DOHH2 (cell line): ENCODE measurements at regions not wholly inside any gene's neighbourhood (a gene's known extent, or its start where the extent isn't known, plus 50 kb on each side); places are given as distances from the start of the nearest gene placed in this dataset.
A peak's percentile ranks its signal among the peaks of the same experiment; 100 is the strongest.

Source experiments
- H3F3A ChIP-seq: fragments of 200-600 bp; sonication (generic), shearing (Covaris generic); 2 replicates; pipeline ENCODE4 v1.6.0; 2016; ENCODE audit warnings: antibody characterized with exemption, mild to moderate bottlenecking; ENCODE audit not compliant: control insufficient read depth, insufficient read depth
- H3K27ac ChIP-seq: fragments of 200-600 bp; sonication (generic); 2 replicates; pipeline ENCODE4 v1.5.1; 2014; ENCODE audit warnings: low read depth, mild to moderate bottlenecking, low read length, moderate library complexity
- H3K27me3 ChIP-seq: fragments of 200-600 bp; sonication (generic); 2 replicates; pipeline ENCODE4 v1.6.1; 2014; ENCODE audit warnings: mild to moderate bottlenecking, low read length, mixed read lengths; ENCODE audit not compliant: control insufficient read depth
- H3K36me3 ChIP-seq: fragments of 200-600 bp; sonication (generic); 2 replicates; pipeline ENCODE4 v1.6.1; 2014; ENCODE audit warnings: mild to moderate bottlenecking, low read length, moderate library complexity, mixed read lengths; ENCODE audit not compliant: control insufficient read depth
- H3K4me1 ChIP-seq: fragments of 200-600 bp; sonication (generic); 2 replicates; pipeline ENCODE4 v1.6.1; 2014; ENCODE audit warnings: mild to moderate bottlenecking, low read length, mixed read lengths; ENCODE audit not compliant: control insufficient read depth
- H3K4me2 ChIP-seq: fragments of 200-600 bp; sonication (generic); 2 replicates; pipeline ENCODE4 v1.6.0; 2014; ENCODE audit warnings: mild to moderate bottlenecking, low read length, moderate library complexity
- H3K4me3 ChIP-seq: fragments of 200-600 bp; sonication (generic); 2 replicates; pipeline ENCODE4 v1.5.1; 2014; ENCODE audit warnings: mild to moderate bottlenecking, low read length, mixed read lengths
- H3K79me2 ChIP-seq: fragments of 200-600 bp; sonication (generic); 2 replicates; pipeline ENCODE4 v1.6.1; 2014; ENCODE audit warnings: mild to moderate bottlenecking, low read length, mixed read lengths; ENCODE audit not compliant: control insufficient read depth
- H3K9me2 ChIP-seq: fragments of 200-600 bp; sonication (generic); replicated peaks from 2 replicates; pipeline ENCODE4 v1.6.1; 2014; ENCODE audit warnings: mild to moderate bottlenecking, low read length, mixed read lengths; ENCODE audit not compliant: control insufficient read depth
- H3K9me3 ChIP-seq: fragments of 200-600 bp; sonication (generic); 2 replicates; pipeline ENCODE4 v1.6.1; 2014; ENCODE audit warnings: antibody characterized with exemption, low read length, mixed read lengths; ENCODE audit not compliant: control insufficient read depth, insufficient read depth
- H4K20me1 ChIP-seq: fragments of 200-600 bp; sonication (generic); 2 replicates; pipeline ENCODE4 v1.6.0; 2014; ENCODE audit warnings: low read depth, mild to moderate bottlenecking, antibody characterized with exemption, low read length, moderate library complexity; ENCODE audit not compliant: control insufficient read depth, insufficient read depth
- CTCF ChIP-seq: fragments of 200-600 bp; sonication (generic); IDR thresholded peaks from one replicate; pipeline ENCODE4 v1.5.1; 2014; ENCODE audit warnings: antibody characterized with exemption, mild to moderate bottlenecking, low read depth, low read length; ENCODE audit not compliant: poor library complexity, severe bottlenecking
- EZH2phosphoT487 ChIP-seq: fragments of 200-600 bp; sonication (generic); IDR thresholded peaks from 2 replicates; pipeline ENCODE4 v1.6.1; 2017; ENCODE audit warnings: borderline replicate concordance, mild to moderate bottlenecking, antibody characterized with exemption, low read length, moderate library complexity, mixed read lengths

- TF ChIP-seq EZH2phosphoT487, result no peak
- Histone ChIP-seq H3K79me2 (no peaks in the 10 kb centered on the region), H3K9me2 (no peaks in the 10 kb centered on the region), H3K9me3 (no peaks in the 10 kb centered on the region), H3K4me3 (peak overlapping the region; percentile 19; the same call in 1 of the 2 replicates), H3K4me2 (peak overlapping the region; percentile 47), H3K27me3 (peaks cover 8% of the 10 kb centered on the region; the same call in 1 of the 2 replicates), H3K36me3 (no peaks in the 10 kb centered on the region), H4K20me1 (no peaks in the 10 kb centered on the region), H3F3A (peaks cover 4% of the 10 kb centered on the region; the same call in 1 of the 2 replicates), H3K4me1 (peaks cover 13% of the 10 kb centered on the region), H3K27ac (no peak overlapping the region)
Measured at GRCh38 chr12:24705216-24705615, 243.7 kb downstream of the BCAT1 start.

- Histone ChIP-seq H3K4me1 (peaks cover 13% of the 10 kb centered on the region), H3K27me3 (no peaks in the 10 kb centered on the region), H3K4me2 (no peak overlapping the region), H3K4me3 (no peak overlapping the region), H3K79me2 (no peaks in the 10 kb centered on the region), H3K27ac (no peak overlapping the region), H4K20me1 (no peaks in the 10 kb centered on the region), H3K36me3 (no peaks in the 10 kb centered on the region), H3K9me3 (no peaks in the 10 kb centered on the region), H3F3A (peaks cover 4% of the 10 kb centered on the region; the same call in 1 of the 2 replicates), H3K9me2 (no peaks in the 10 kb centered on the region)
- TF ChIP-seq EZH2phosphoT487 (no peak), CTCF (no peak)
Measured at GRCh38 chr12:24701343-24701742, 247.6 kb downstream of the BCAT1 start.

GRCh38 chr12:24698972-24699371, 249.9 kb downstream of the BCAT1 start:
- Histone ChIP-seq H3K9me2 (no peaks in the 10 kb centered on the region), H3K27ac (no peak overlapping the region), H4K20me1 (no peaks in the 10 kb centered on the region), H3F3A (no peaks in the 10 kb centered on the region), H3K27me3 (no peaks in the 10 kb centered on the region), H3K4me3 (no peak overlapping the region), H3K9me3 (no peaks in the 10 kb centered on the region), H3K36me3 (no peaks in the 10 kb centered on the region), H3K79me2 (no peaks in the 10 kb centered on the region), H3K4me2 (no peak overlapping the region), H3K4me1 (no peaks in the 10 kb centered on the region)
- TF ChIP-seq EZH2phosphoT487, result no peak
- TF ChIP-seq CTCF, result no peak

GRCh38 chr12:24697769-24698168, 251.1 kb downstream of the BCAT1 start:
- Histone ChIP-seq H3K9me3 (no peaks in the 10 kb centered on the region), H3K27me3 (no peaks in the 10 kb centered on the region), H4K20me1 (no peaks in the 10 kb centered on the region), H3K4me3 (no peak overlapping the region), H3F3A (no peaks in the 10 kb centered on the region), H3K9me2 (no peaks in the 10 kb centered on the region), H3K4me2 (no peak overlapping the region), H3K4me1 (no peaks in the 10 kb centered on the region), H3K27ac (no peak overlapping the region), H3K79me2 (no peaks in the 10 kb centered on the region), H3K36me3 (no peaks in the 10 kb centered on the region)
- TF ChIP-seq EZH2phosphoT487, result no peak
- no peak for TF ChIP-seq CTCF
